ENCODE measurements at regions not wholly inside any gene's neighbourhood (a gene's known extent, or its start where the extent isn't known, plus 50 kb on each side); places are given as distances from the start of the nearest gene placed in this dataset.

DNA sequence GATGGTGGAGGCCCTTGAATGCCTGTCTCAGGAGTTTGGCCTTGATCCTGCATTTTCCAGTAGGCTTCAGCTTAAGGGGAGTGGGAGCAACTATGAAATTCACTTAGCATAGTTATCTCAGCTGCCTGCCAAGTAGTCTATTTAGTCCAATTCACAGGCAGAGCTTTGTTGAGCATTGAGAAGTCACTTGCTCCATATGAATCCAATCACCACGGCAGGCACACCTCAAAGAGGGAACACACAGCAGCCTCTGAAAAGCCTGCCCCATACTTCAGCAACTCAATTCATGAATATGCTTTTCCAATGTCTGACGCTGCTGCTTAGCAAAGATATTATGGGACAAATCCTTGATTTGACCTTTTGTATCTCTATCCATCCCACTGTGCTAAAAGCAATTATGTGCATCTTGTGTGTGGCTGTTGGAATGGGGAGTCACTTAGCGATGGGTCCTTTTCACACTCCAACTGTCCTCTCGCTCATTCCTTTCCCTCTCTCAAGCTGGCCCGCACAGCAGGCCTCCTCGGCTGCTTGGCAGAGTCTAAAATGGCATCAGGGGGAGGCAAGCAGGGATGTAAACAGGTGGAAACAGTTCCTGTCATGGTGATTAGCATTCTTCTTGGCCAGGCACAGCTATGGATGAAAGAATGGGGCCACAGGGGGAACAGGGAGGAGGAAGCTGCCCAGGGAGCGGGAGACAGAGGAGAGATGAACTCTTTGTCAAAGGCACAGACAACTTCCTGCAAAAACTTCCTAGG is 56.0 kb upstream of the LRPPRC start (continued):
- no peak for TF ChIP-seq SREBF2 (IDR thresholded peaks at IDR 0.05; ENCODE audit: low read length)
- TF ChIP-seq ZNF687 (IDR thresholded peaks at IDR 0.05): no peak
- no peak for TF ChIP-seq EZH2 (IDR thresholded peaks at IDR 0.05; ENCODE audit: borderline replicate concordance, control insufficient read depth, low read depth, low read length)
- no peak for TF ChIP-seq SIN3A (IDR thresholded peaks at IDR 0.05; ENCODE audit: low read depth, low read length)
- no peak for TF ChIP-seq HCFC1 (IDR thresholded peaks at IDR 0.05; ENCODE audit: low read length)
- no peak for TF ChIP-seq WRNIP1 (IDR thresholded peaks at IDR 0.05; ENCODE audit: borderline replicate concordance, low read depth, low read length)
- no peak for TF ChIP-seq RELA (IDR thresholded peaks at IDR 0.05; ENCODE audit: borderline replicate concordance, partially characterized antibody)
- no peak for TF ChIP-seq MTA2 (IDR thresholded peaks at IDR 0.05; ENCODE audit: low read depth)
- TF ChIP-seq ZSCAN29 (IDR thresholded peaks at IDR 0.05): no peak
